ENCODE measurements at regions not wholly inside any gene's neighbourhood (a gene's known extent, or its start where the extent isn't known, plus 50 kb on each side); places are given as distances from the start of the nearest gene placed in this dataset.

- Histone ChIP-seq H3K27ac (no peak overlapping the region), H3K27me3 (no peaks in the 10 kb centered on the region), H3K9me3 (no peaks in the 10 kb centered on the region), H3K36me3 (no peaks in the 10 kb centered on the region), H3K4me3 (no peak overlapping the region), H3K4me1 (no peaks in the 10 kb centered on the region)
- no peak for TF ChIP-seq POLR2A (IDR thresholded peaks at IDR 0.05)
- TF ChIP-seq, protein P1, sequence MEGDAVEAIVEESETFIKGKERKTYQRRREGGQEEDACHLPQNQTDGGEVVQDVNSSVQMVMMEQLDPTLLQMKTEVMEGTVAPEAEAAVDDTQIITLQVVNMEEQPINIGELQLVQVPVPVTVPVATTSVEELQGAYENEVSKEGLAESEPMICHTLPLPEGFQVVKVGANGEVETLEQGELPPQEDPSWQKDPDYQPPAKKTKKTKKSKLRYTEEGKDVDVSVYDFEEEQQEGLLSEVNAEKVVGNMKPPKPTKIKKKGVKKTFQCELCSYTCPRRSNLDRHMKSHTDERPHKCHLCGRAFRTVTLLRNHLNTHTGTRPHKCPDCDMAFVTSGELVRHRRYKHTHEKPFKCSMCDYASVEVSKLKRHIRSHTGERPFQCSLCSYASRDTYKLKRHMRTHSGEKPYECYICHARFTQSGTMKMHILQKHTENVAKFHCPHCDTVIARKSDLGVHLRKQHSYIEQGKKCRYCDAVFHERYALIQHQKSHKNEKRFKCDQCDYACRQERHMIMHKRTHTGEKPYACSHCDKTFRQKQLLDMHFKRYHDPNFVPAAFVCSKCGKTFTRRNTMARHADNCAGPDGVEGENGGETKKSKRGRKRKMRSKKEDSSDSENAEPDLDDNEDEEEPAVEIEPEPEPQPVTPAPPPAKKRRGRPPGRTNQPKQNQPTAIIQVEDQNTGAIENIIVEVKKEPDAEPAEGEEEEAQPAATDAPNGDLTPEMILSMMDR (IDR thresholded peaks at IDR 0.05) = no peak
- DNase-seq = no peak
These were observed 249.7 kb upstream of the RUNX1 start for GRCh38 chr21:35298757-35299156.

DNA sequence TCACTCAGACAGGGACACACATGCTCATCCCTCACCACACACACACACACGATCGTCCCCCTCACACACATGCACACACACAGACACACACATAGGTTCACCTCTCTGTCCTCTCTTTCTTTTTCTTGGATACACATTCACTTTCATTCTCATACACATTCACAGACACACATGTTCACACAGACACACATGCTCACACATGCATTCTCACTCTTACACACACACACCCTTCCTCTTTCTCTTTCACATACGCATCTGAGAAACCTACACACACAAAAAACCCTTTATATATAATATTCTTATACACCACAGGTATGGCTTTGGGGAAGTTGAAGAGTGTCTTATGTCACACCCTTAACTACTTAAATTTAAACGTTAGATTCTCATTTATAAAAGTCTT lies 248.6 kb upstream of the RUNX1 start:
- H3K9me3 ChIP-seq = no peaks in the 10 kb centered on the region
- no peak overlapping the region for H3K4me3 ChIP-seq
- no peak overlapping the region for H3K27ac ChIP-seq
- H3K4me1 ChIP-seq = no peaks in the 10 kb centered on the region
- no peaks in the 10 kb centered on the region for H3K36me3 ChIP-seq
- no peak for DNase-seq
- H3K27me3 ChIP-seq = no peaks in the 10 kb centered on the region
- TF ChIP-seq, protein P1 (IDR thresholded peaks at IDR 0.05) = no peak
- no peak for TF ChIP-seq POLR2A (IDR thresholded peaks at IDR 0.05)

DNA sequence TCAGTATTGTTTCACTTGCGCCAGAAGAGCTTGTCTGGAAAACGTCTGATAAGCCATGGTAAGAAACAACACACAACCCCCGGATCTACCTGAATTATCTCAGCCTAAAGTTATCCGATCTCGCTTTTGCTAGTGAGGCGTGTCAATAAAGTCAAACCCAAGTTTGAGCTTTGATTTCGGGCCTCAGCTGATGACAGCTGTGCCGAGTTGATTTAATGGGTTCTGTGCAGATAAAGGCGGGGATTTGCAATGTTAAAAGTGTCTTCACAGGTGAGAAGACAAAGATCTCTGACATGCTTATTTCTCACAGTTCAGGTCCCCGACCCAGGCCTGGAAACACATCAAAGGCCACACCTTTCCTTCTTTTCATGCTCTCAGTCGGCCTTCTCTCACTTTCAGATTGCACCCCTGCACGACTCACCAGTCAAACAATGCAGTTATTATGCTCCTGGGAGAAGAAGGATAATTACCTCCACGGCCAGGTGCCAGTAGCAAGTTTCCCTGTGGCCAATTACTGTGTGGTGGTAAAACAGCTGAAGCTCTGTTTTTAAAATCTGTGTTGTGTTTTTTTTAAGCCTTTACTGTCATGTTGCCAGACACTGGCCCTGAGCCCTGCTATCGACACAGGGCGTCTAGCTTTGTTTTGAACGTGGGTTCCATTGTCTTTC lies 245.3 kb upstream of the RUNX1 start:
- Histone ChIP-seq H3K9me3 (no peaks in the 10 kb centered on the region), H3K4me3 (no peak overlapping the region)

GRCh38 chr21:35291973-35292627 lies 243.0 kb upstream of the RUNX1 start:
- TF ChIP-seq POLR2A (IDR thresholded peaks at IDR 0.05) = no peak

More for the DNA sequence above, 245.3 kb upstream of the RUNX1 start:
- no peak for TF ChIP-seq POLR2A (IDR thresholded peaks at IDR 0.05)
- TF ChIP-seq, protein P1 (IDR thresholded peaks at IDR 0.05) = no peak
- DNase-seq = peak in 1 of 3 donors; percentile 61
- no peaks in the 10 kb centered on the region for H3K4me1 ChIP-seq
- H3K27me3 ChIP-seq = no peaks in the 10 kb centered on the region
- H3K36me3 ChIP-seq = no peaks in the 10 kb centered on the region
- H3K27ac ChIP-seq = peak overlapping the region in 2 of 4 donors; percentile 8 to 15

DNA sequence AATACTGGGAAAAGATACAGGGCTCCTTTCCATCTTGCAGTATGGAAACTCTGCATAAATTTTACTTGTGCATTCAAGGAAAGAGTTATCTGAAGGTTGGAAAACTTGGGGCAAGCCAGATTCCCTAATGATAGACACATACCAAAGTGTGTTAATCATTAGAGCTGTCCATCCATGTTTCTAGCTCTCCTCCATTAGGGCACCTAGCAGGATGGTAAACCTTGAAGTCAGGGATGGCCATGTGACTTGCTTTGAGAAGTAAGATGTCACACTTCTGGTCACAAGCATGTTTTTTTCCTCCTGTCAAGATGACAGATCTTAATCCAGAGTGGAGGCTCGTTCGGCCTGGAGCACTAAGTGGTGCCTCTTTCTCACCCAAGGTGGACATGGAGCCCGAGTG lies 241.9 kb upstream of the RUNX1 start:
- Histone ChIP-seq H3K4me1 (no peaks in the 10 kb centered on the region), H3K27me3 (no peaks in the 10 kb centered on the region), H3K4me3 (no peak overlapping the region), H3K9me3 (peaks cover 0 to 10% (median 0%) of the 10 kb centered on the region in 4 donors), H3K27ac (no peak overlapping the region), H3K36me3 (no peaks in the 10 kb centered on the region)
- TF ChIP-seq, protein P1 (IDR thresholded peaks at IDR 0.05) = no peak
- no peak for TF ChIP-seq POLR2A (IDR thresholded peaks at IDR 0.05)
- no peak for DNase-seq

More at GRCh38 chr21:35291973-35292627, 243.0 kb upstream of the RUNX1 start:
- H3K36me3 ChIP-seq = no peaks in the 10 kb centered on the region
- H3K4me1 ChIP-seq = no peaks in the 10 kb centered on the region
- H3K4me3 ChIP-seq = no peak overlapping the region
- no peaks in the 10 kb centered on the region for H3K27me3 ChIP-seq
- H3K27ac ChIP-seq = no peak overlapping the region
- peaks cover 0 to 5% (median 0%) of the 10 kb centered on the region in 4 donors for H3K9me3 ChIP-seq
- no peak for DNase-seq

- TF ChIP-seq, protein P1 (IDR thresholded peaks at IDR 0.05) = no peak
- no peak for TF ChIP-seq POLR2A (IDR thresholded peaks at IDR 0.05)
- Histone ChIP-seq H3K27me3 (no peaks in the 10 kb centered on the region), H3K27ac (no peak overlapping the region), H3K4me1 (no peaks in the 10 kb centered on the region), H3K9me3 (peaks cover 0 to 10% (median 0%) of the 10 kb centered on the region in 4 donors), H3K4me3 (no peak overlapping the region), H3K36me3 (no peaks in the 10 kb centered on the region)
- no peak for DNase-seq
These were observed 239.1 kb upstream of the RUNX1 start for GRCh38 chr21:35288238-35288637.
